PFSK-1 (cell line): ENCODE measurements at regions not wholly inside any gene's neighbourhood (a gene's known extent, or its start where the extent isn't known, plus 50 kb on each side); places are given as distances from the start of the nearest gene placed in this dataset.

ENCODE experiments used
- FOXP2 ChIP-seq: optimal IDR thresholded peaks from 2 replicates; pipeline ENCODE3; 2011; ENCODE audit warnings: borderline replicate concordance, control low read depth, inconsistent platforms; ENCODE audit not compliant: insufficient read depth; ENCODE audit errors: extremely low read length, extremely low read depth
- POLR2AphosphoS5 ChIP-seq: IDR thresholded peaks from 2 replicates; pipeline ENCODE4 v1.6.1; 2012; ENCODE audit warnings: low read depth, mild to moderate bottlenecking, control low read depth, low read length, moderate library complexity
- SIN3A ChIP-seq: IDR thresholded peaks from 2 replicates; pipeline ENCODE4 v1.6.1; 2012; ENCODE audit warnings: mild to moderate bottlenecking, low read length, moderate library complexity, borderline replicate concordance; ENCODE audit not compliant: insufficient read depth
- TAF1 ChIP-seq: IDR thresholded peaks from 2 replicates; pipeline ENCODE4 v1.6.1; 2012; ENCODE audit warnings: low read length, control low read depth, borderline replicate concordance; ENCODE audit not compliant: insufficient read depth
- TF ChIP-seq, protein P1 (sequence below), 2 experiments: IDR thresholded peaks; 2 replicates each; pipeline versions ENCODE4 v1.6.1 to v1.8.0; 2011 to 2012; ENCODE audit warnings: low read depth in 2 of 2, low read length in 2 of 2, control low read depth in 1 of 2, inconsistent platforms in 1 of 2, mild to moderate bottlenecking in 1 of 2, moderate library complexity in 1 of 2; ENCODE audit not compliant: insufficient read depth in 1 of 2

DNA sequence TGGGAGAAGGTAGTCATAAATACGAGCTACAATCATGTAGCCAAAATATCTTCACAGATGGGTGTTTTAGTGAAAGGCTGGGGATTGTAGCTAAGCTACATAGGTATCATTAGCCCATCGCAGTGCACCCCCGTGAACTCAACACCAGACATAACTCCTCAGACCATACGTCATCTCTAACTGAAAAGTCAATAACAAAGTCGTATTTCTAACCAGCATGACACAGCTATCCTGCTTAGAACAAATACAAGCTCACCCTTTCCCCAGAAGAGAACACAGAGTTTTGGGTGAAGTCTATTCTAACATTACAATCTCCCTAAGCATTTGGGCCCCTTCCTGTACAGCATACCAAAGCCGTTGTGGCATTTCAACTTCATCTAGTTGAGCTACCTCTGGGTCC, 636.6 kb upstream of the DPP6 start:
- TF ChIP-seq POLR2AphosphoS5 (no peak), TAF1 (no peak), SIN3A (no peak), FOXP2 (no peak)
- TF ChIP-seq, protein P1, sequence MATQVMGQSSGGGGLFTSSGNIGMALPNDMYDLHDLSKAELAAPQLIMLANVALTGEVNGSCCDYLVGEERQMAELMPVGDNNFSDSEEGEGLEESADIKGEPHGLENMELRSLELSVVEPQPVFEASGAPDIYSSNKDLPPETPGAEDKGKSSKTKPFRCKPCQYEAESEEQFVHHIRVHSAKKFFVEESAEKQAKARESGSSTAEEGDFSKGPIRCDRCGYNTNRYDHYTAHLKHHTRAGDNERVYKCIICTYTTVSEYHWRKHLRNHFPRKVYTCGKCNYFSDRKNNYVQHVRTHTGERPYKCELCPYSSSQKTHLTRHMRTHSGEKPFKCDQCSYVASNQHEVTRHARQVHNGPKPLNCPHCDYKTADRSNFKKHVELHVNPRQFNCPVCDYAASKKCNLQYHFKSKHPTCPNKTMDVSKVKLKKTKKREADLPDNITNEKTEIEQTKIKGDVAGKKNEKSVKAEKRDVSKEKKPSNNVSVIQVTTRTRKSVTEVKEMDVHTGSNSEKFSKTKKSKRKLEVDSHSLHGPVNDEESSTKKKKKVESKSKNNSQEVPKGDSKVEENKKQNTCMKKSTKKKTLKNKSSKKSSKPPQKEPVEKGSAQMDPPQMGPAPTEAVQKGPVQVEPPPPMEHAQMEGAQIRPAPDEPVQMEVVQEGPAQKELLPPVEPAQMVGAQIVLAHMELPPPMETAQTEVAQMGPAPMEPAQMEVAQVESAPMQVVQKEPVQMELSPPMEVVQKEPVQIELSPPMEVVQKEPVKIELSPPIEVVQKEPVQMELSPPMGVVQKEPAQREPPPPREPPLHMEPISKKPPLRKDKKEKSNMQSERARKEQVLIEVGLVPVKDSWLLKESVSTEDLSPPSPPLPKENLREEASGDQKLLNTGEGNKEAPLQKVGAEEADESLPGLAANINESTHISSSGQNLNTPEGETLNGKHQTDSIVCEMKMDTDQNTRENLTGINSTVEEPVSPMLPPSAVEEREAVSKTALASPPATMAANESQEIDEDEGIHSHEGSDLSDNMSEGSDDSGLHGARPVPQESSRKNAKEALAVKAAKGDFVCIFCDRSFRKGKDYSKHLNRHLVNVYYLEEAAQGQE (IDR thresholded peaks at IDR 0.05; ENCODE audit: insufficient read depth in 1 of 2, low read depth in 2 of 2, low read length in 2 of 2): no peak
